GM04503 (cell line): ENCODE measurements at regions not wholly inside any gene's neighbourhood (a gene's known extent, or its start where the extent isn't known, plus 50 kb on each side); places are given as distances from the start of the nearest gene placed in this dataset.
"Not testable (repeated sequence)": the region's sequence is repeated elsewhere in the genome, so short reads cannot be mapped to it uniquely, and the experiment has no call there.

ENCODE experiments used
- DNase-seq: peaks from one replicate; pipeline ENCODE4 v3.0.0-alpha.2; 2012; ENCODE audit warnings: low read depth

DNA sequence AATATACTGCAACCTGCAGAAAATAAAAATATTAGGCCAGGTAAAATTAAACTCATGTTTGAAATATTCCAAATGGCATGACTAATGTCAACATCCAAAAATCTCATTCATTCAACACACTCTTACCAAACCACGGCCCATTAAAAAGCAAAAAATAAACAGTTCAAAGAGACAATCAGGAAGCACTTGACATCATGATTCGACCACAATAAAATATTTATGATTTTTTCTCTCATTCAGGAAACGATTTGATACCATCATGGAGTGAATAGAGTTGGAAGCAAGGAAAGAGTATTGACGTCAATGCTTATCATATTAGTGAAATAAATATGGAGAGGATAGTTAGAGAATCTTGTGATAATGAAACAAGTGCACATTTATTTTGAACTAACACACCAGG is 354.1 kb downstream of the KCNJ2 start:
- DNase-seq: no peak

GRCh38 chr17:70525035-70525434 is 355.7 kb downstream of the KCNJ2 start:
- not testable (repeated sequence) for DNase-seq

DNA sequence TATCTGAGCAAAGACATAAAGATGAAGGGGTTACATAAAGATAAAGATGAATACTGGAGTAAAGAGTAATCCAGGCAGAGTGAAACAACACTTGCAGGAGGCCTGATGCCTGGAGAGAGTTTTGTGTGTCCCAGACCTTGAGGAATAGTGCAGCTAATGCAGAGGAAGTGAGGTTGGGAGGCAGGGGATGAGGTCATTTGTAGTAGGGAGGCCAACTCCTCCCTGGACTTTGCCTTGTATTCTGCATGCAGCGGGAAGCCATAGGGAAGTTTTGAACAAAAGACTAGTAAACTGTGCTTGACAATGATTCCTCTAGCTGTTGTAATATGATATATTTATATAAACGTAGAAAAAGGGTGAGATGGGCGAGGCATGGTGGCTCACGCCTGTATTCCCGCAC is 356.6 kb downstream of the KCNJ2 start:
- no peak for DNase-seq

- no peak for DNase-seq
Measured at GRCh38 chr17:70527364-70527888, 358.1 kb downstream of the KCNJ2 start.

DNA sequence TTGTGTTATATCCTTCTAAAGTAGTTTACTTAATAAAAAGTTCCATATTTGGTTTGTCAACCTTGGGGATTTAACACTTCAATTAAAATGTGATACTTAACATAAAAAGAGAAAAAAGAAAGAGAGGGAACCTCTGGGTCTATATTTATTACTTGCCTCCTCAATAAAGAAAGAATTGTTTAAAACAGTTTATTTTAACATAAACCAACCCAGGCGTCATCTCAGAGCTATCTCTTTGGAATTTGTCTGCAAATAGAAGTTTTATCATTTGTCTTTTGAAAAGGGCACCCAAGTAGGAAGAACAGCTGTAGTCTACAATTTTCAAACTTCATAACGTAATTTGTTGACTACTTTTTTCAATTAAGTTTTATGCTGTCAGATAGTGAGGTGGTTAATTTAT is 364.1 kb downstream of the KCNJ2 start:
- DNase-seq: no peak

- no peak for DNase-seq
Measured at GRCh38 chr17:70535986-70536385, 366.7 kb downstream of the KCNJ2 start.

- DNase-seq: no peak
Measured at GRCh38 chr17:70539132-70539924, 370.0 kb downstream of the KCNJ2 start.

DNA sequence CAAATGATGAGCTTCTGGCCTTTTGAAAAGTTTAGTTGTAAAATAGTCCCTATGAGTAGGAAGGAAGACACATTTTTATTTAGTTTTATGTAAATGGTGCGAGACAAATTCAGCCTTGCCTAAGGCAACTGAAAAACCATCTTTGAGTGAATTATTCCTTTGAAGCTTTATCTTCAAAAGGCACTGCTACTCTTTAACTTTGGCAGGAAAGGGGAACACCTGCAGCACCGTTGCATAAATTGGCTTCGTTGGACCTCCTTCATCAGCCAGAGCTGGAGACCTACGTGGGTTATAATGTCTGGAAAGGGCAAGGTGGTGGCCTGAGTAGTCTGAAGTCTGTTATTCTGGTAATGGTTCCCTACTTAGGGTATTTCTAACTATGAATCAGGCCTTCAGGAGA is 373.5 kb downstream of the KCNJ2 start:
- DNase-seq: no peak

GRCh38 chr17:70544317-70544716 is 375.0 kb downstream of the KCNJ2 start:
- no peak for DNase-seq

GRCh38 chr17:70552230-70552981 is 383.1 kb downstream of the KCNJ2 start:
- peak; percentile 6 for DNase-seq

DNA sequence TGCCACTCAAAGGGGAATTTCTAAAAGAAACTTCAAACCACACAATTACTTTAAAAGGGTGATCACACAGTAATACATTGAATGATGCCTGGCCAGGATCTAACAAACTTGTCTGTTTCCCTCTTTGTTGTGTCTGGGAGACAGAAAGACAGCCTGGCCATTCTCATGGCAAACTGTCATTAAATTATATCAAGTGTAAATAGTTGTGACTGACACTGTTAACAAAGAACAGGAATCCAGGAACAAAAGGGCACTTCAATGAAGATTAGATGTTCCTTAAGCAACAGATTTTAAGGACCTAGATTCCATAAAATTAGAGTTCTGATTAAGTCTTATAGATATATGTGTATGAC is 383.6 kb downstream of the KCNJ2 start:
- no peak for DNase-seq

- no peak for DNase-seq
Measured at GRCh38 chr17:70555723-70556122, 386.4 kb downstream of the KCNJ2 start.

DNA sequence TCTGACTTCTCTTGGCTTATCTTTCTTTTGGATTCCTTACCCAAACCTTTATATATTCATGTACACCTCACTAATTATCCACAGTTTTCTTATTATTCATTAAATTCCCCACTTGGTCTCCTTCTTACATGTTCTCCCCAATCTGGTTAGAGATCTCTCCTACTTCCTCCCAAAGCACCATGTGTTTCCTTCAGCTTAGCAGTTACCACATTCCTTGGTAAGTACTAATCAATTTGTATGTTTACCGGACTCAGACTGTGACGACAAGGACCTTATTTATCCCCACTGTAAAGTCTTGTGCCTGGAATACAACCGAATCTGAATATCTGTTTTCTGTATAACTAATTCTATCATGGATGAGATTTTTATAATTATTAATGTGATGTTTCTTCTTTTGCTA is 389.5 kb downstream of the KCNJ2 start:
- no peak for DNase-seq

DNA sequence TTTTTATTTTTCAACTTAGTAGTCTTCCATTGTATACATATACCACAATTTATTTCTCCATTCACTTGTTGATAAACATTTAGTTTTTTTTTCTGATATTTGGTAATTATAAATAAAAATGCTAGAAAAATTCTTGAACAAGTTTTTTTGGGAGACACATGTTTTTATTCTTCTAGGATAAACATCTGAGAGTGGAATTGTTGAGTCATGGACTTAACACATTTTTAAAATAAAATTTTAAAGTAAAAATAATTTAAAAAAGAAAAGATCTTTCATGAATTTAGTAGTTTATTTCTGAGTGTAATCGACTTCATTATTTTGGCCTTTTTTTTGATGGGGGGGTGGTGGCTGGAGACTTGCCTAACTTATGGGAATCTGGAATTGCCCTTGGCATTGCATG is 391.1 kb downstream of the KCNJ2 start:
- DNase-seq: no peak

DNA sequence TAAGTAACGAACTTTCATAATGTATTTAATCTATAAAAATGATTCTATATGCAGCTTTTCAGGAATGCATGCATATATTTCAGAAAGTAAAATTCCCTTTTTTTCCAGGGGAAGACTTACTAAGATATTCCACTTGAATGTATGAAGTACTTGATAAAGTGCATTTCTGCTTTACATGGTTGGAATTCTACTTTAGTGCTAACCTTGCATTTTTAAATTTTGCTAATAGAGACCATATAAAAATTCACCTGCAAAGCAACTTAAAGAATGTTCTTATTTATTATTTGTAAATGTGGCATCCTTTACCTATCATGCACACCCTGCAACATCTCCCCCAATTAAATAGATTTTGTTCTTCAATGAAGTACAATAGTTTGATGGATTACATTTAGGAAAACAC is 392.8 kb downstream of the KCNJ2 start:
- no peak for DNase-seq

DNA sequence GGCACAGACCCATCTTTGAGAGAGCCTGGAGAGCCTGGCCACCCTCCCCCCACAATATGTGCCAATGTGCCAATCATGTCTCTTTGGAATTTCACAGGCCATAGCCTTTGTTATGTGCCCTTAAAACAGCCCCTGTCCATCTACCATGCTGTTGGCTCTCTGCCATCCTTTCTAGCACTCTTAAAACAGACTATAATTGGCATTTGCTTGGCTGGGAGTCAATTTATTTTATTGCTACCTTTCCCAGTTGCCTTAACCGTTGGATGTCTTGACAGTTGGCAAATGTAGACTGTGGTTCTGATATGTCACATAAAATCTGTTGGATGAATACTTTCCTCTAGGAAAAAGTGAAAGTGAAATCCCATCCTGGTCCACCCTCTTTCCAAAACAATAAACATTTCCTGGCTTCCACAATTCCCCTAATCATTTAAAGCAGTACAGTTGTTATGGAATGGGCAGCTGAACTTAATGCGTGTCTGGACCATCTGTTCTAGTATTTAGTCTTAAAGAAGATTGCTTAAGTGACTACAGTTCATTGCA is 394.0 kb downstream of the KCNJ2 start:
- no peak for DNase-seq

GRCh38 chr17:70564006-70564620 is 394.8 kb downstream of the KCNJ2 start:
- DNase-seq: no peak

- DNase-seq: no peak
Measured at GRCh38 chr17:70569128-70569527, 399.8 kb downstream of the KCNJ2 start.

- DNase-seq: no peak
Measured at GRCh38 chr17:70577456-70577855, 408.1 kb downstream of the KCNJ2 start.

- no peak for DNase-seq
Measured at GRCh38 chr17:70581459-70581858, 412.1 kb downstream of the KCNJ2 start.

GRCh38 chr17:70582777-70583176 is 413.4 kb downstream of the KCNJ2 start:
- no peak for DNase-seq

DNA sequence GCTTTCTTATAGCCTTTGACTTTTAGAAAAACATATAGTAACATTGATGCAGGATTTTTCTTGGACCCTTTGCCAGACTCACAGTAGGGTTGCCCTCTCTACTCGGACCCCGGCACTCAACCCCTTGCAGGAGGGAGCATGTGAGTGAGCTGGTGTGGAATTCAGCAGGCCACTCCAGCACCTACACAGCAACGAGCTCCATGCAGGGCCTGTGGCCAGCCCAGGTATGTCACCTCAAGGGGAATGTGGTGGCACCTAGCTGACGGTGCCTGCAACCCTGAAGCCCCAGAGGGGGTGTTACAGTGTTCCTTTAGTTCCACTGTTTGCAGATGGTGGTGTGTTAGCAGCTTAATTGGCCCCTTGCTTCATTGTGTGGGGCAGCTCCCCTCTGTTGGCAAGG is 414.9 kb downstream of the KCNJ2 start:
- DNase-seq: no peak

GRCh38 chr17:70588003-70588402 is 418.7 kb downstream of the KCNJ2 start:
- no peak for DNase-seq
